HG03354 (cell line): ENCODE measurements at regions not wholly inside any gene's neighbourhood (a gene's known extent, or its start where the extent isn't known, plus 50 kb on each side); places are given as distances from the start of the nearest gene placed in this dataset.

ENCODE experiments used
- ATAC-seq: cut with Tn5 transposase; IDR thresholded peaks from one replicate; pipeline ENCODE4 v1.9.1; 2021; ENCODE audit warnings: mild to moderate bottlenecking; ENCODE audit not compliant: unreplicated experiment, poor library complexity, severe bottlenecking

GRCh38 chr15:93213281-93213680 lies 124.3 kb upstream of the RGMA start:
- no peak for ATAC-seq

DNA sequence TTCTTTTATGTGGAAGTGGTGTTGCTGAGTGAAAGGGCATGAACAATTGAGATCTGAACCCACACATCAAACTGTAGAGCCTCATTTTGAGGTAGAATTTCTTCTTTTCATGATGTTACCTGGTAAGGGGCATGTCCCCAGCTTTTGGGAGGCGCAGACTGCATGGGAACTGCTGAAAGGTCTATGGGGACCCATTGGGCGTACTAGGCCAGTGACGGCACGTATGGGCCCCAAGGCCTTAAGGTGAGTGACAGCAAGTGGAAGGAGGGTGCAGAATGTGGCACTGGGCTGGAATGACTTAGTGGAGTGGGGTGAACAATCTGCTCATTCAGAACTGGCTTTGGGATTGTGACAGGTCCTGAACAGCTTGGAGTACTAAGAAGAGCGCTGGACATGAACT lies 123.6 kb upstream of the RGMA start:
- no peak for ATAC-seq

GRCh38 chr15:93210995-93211394 lies 122.0 kb upstream of the RGMA start:
- no peak for ATAC-seq

- no peak for ATAC-seq
Measured at GRCh38 chr15:93209690-93210445, 120.9 kb upstream of the RGMA start.

GRCh38 chr15:93206893-93207292 lies 117.9 kb upstream of the RGMA start:
- ATAC-seq, result no peak

GRCh38 chr15:93205413-93205812 lies 116.4 kb upstream of the RGMA start:
- ATAC-seq, result no peak

- no peak for ATAC-seq
Measured at GRCh38 chr15:93203036-93203435, 114.0 kb upstream of the RGMA start.

DNA sequence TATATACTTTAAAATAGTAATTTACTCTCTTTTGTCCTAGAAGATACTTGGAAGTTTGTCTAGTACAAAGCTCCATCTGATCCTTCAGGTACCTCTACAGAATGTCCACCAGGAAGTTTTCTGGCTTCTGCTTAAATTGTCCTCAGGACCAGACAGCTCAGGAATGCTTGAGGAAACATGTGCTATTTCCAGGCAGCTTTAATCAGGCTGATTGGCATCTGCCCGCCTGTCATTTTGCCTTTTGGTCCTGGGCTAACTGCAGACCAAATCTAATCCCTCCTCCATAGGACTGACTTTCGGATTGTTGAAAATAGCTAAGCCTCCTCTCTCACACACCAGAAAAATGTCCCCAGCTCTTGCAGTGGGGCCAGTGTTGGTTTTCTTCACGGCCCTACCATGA lies 113.4 kb upstream of the RGMA start:
- ATAC-seq, result no peak

- ATAC-seq, result no peak
Measured at GRCh38 chr15:93201940-93202339, 112.9 kb upstream of the RGMA start.

- ATAC-seq, result no peak
Measured at GRCh38 chr15:93200837-93201226, 111.8 kb upstream of the RGMA start.

GRCh38 chr15:93200081-93200836 lies 111.2 kb upstream of the RGMA start:
- no peak for ATAC-seq

GRCh38 chr15:93196135-93196670 lies 107.2 kb upstream of the RGMA start:
- ATAC-seq, result no peak

GRCh38 chr15:93195109-93195508 lies 106.1 kb upstream of the RGMA start:
- no peak for ATAC-seq

DNA sequence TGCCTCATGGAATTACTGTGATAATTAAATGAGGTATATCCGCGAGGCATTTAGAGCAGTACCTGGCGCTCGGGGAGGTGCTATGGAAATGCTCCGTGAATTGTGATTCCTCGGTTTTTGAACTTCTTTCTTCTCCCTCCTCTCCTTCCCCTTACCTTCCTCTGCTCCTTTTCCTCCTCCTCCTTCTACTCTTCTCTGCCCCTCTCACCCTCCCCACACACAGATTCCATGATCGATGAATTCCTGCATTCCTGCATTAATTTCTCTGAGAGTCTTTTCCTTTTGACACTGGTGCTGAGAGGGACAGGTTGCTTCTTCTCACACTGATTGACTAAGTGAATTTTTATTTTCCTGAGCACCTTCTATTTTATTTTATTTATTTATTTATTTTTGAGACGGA lies 101.2 kb upstream of the RGMA start:
- no peak for ATAC-seq

- ATAC-seq, result no peak
Measured at GRCh38 chr15:93189561-93189960, 100.5 kb upstream of the RGMA start.

DNA sequence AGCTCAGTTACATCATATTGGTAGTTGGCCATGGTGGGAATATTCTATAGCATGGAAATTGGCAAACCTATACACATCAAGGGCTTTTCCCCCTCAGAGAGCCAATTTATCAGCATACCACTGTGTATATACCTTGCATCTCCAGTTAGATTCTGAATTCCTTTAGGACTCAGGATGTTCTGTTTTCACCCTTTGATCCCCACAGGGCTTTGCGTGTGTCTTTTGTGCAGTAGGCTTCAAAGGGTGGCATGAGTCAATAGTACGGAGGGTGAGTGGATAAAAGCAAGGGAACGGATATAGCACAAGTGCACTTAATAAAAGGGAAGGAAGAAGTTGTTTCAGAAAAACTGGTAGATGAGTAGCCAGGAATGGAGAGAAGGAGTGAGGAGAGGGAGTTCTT lies 99.2 kb upstream of the RGMA start:
- no peak for ATAC-seq

DNA sequence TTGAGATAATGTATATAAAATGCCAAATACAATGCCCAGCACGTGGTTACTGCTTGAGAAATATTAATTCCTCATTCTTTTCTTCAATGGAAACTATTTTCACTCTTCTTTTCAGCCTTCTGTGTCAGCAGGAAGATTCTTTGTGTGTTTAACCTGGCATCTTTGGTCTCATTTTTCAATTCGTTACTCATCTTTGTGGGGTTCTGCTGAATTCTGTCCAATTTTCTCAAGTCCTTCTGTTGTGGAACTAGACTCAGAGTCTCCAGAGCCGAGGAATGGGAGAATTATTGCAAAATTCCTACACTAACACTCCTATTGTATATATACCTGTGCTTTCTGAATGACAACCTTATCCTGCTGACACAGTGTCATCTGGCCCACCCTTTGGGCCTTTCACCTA lies 96.8 kb upstream of the RGMA start:
- no peak for ATAC-seq

GRCh38 chr15:93182703-93183205 lies 93.7 kb upstream of the RGMA start:
- no peak for ATAC-seq

DNA sequence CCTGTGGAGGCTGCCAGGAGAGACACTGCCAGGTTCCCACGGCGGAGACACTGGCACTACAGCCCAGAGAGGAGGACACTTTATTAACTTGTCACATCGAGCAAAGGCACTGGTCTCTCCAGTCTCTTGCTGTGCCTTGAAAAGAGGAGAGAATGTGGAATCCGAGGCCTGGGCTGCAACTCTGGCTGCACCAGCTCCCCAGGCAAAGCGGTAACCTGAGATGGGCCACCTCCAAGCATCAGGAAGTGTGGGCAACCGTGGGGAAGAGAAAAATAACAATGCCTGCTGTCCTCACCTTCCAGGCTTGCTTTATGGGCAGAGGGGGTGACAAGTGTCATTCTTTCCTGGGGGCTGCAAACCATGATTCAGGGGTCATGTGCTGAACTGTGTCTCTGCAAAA lies 91.6 kb upstream of the RGMA start:
- no peak for ATAC-seq

- ATAC-seq, result no peak
Measured at GRCh38 chr15:93180128-93180527, 91.1 kb upstream of the RGMA start.

DNA sequence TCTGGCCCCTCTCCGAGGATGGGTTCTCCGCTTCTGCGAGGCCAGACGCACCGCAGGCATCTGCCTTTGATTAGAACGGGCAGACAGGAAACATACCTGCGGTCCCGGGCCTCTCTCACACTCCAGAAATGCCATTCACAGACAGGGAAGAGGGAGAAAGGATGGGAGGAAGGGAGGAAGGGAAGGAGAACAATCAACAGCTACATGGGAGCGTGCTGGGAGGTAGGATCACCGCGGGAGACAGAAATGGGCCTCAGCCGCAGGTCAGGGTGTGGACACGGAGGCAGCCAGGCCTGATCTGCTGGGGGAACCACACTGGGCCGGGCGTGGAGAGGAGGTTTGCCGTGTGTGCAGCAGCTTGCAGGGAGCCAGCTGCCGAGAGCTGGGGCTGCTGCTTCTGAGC lies 90.7 kb upstream of the RGMA start:
- no peak for ATAC-seq
